ENCODE measurements at regions not wholly inside any gene's neighbourhood (a gene's known extent, or its start where the extent isn't known, plus 50 kb on each side); places are given as distances from the start of the nearest gene placed in this dataset.
"Not testable (repeated sequence)": the region's sequence is repeated elsewhere in the genome, so short reads cannot be mapped to it uniquely, and the experiment has no call there.

DNA sequence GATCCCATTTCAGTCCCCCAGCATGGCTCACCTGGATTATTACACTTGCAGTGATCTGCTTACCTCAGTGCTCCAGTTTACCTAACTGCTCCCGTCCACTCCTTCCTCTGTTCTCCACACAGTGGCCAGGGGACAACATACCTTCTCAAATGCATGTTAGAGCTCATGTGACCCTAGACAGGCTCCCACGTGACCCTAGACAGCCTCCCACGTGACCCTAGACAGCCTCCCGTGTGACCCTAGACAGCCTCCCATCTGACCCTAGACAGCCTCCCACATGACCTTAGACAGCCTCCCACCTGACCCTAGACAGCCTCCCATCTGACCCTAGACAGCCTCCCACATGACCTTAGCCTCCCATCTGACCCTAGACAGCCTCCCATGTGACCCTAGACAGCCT lies 226.0 kb upstream of the TMEM132C start:
- Histone ChIP-seq H3K27me3 (ENCODE audit: control insufficient read depth in 2 of 2, insufficient read depth in 2 of 2, low read length in 2 of 2) (no peaks in the 10 kb centered on the region), H3K79me2 (ENCODE audit: control insufficient read depth, insufficient read depth, low read length) (no peaks in the 10 kb centered on the region), H3K9me1 (replicated peaks; ENCODE audit: control insufficient read depth, extremely low read depth, insufficient read depth, low read length) (no peaks in the 10 kb centered on the region), H2AFZ (ENCODE audit: low read depth, low read length) (no peak overlapping the region), H3K36me3 (ENCODE audit: control insufficient read depth in 2 of 2, extremely low read depth in 1 of 2, insufficient read depth in 2 of 2, low read length in 2 of 2) (no peaks in the 10 kb centered on the region), H3K27ac (ENCODE audit: insufficient read depth, low read depth, low read length) (no peak overlapping the region), H3K4me1 (ENCODE audit: control insufficient read depth, extremely low read depth, insufficient read depth, low read length) (no peaks in the 10 kb centered on the region), H3K4me3 (replicated peaks in 1 of 3; ENCODE audit: insufficient read depth in 1 of 3, low read depth in 1 of 3, low read length in 3 of 3) (no peak overlapping the region), H3K9ac (replicated peaks; ENCODE audit: extremely low read depth, insufficient read depth, low read length) (no peak overlapping the region), H3K4me2 (ENCODE audit: insufficient read depth, low read length) (no peak overlapping the region), H3K9me3 (replicated peaks; ENCODE audit: control insufficient read depth, insufficient read depth, low read length) (peaks cover 14% of the 10 kb centered on the region), H4K20me1 (replicated peaks; ENCODE audit: control insufficient read depth, extremely low read depth, insufficient read depth, low read length) (no peaks in the 10 kb centered on the region)
- CTCF ChIA-PET, result no interaction called here
- TF ChIP-seq JUN (IDR thresholded peaks at IDR 0.05; ENCODE audit: borderline replicate concordance, insufficient read depth, insufficient read length, low read depth) (no peak), POLR2AphosphoS5 (IDR thresholded peaks at IDR 0.05; ENCODE audit: insufficient read depth, low read depth, low read length) (no peak), MYC (IDR thresholded peaks at IDR 0.05; ENCODE audit: low read depth, low read length) (no peak), GATA2 (IDR thresholded peaks at IDR 0.05; ENCODE audit: insufficient read depth, insufficient read length, low read depth, low read length) (no peak), FOS (IDR thresholded peaks at IDR 0.05; ENCODE audit: borderline replicate concordance, insufficient read depth, low read length) (no peak), POLR2A (IDR thresholded peaks at IDR 0.05; ENCODE audit: low read depth, low read length) (no peak), EZH2 (IDR thresholded peaks at IDR 0.05; ENCODE audit: borderline replicate concordance, low read depth, low read length, severe bottlenecking) (no peak)
- TF ChIP-seq, protein P1, sequence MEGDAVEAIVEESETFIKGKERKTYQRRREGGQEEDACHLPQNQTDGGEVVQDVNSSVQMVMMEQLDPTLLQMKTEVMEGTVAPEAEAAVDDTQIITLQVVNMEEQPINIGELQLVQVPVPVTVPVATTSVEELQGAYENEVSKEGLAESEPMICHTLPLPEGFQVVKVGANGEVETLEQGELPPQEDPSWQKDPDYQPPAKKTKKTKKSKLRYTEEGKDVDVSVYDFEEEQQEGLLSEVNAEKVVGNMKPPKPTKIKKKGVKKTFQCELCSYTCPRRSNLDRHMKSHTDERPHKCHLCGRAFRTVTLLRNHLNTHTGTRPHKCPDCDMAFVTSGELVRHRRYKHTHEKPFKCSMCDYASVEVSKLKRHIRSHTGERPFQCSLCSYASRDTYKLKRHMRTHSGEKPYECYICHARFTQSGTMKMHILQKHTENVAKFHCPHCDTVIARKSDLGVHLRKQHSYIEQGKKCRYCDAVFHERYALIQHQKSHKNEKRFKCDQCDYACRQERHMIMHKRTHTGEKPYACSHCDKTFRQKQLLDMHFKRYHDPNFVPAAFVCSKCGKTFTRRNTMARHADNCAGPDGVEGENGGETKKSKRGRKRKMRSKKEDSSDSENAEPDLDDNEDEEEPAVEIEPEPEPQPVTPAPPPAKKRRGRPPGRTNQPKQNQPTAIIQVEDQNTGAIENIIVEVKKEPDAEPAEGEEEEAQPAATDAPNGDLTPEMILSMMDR (IDR thresholded peaks at IDR 0.05; ENCODE audit: extremely low read depth in 1 of 2, insufficient read depth in 1 of 2, low read depth in 1 of 2, low read length in 2 of 2), result no peak
- TF ChIP-seq, protein P2, sequence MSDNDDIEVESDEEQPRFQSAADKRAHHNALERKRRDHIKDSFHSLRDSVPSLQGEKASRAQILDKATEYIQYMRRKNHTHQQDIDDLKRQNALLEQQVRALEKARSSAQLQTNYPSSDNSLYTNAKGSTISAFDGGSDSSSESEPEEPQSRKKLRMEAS (IDR thresholded peaks at IDR 0.05; ENCODE audit: insufficient read depth, insufficient read length), result no peak
- DNase-seq (ENCODE audit: low read depth, low spot score) (no peak), FAIRE-seq (no peak)
- no TSS peak for BruUV-seq (replicated peaks)
- intact Hi-C loops (cut with micrococcal nuclease) (no loop called here), dilution Hi-C loops (cut with MboI; ENCODE audit: extremely low pct_ligation_motif_present, low sequenced_read_pairs) (no loop called here)
- POLR2A ChIA-PET, result no interaction called here

- H3K36me3 ChIP-seq (ENCODE audit: control insufficient read depth in 2 of 2, extremely low read depth in 1 of 2, insufficient read depth in 2 of 2, low read length in 2 of 2); FAIRE-seq; DNase-seq (ENCODE audit: low read depth, low spot score); H3K9ac ChIP-seq (replicated peaks; ENCODE audit: extremely low read depth, insufficient read depth, low read length); H3K9me1 ChIP-seq (replicated peaks; ENCODE audit: control insufficient read depth, extremely low read depth, insufficient read depth, low read length); H2AFZ ChIP-seq (ENCODE audit: low read depth, low read length); H3K27ac ChIP-seq (ENCODE audit: insufficient read depth, low read depth, low read length); H3K79me2 ChIP-seq (ENCODE audit: control insufficient read depth, insufficient read depth, low read length); H3K4me1 ChIP-seq (ENCODE audit: control insufficient read depth, extremely low read depth, insufficient read depth, low read length); H3K4me3 ChIP-seq (replicated peaks in 1 of 3; ENCODE audit: insufficient read depth in 1 of 3, low read depth in 1 of 3, low read length in 3 of 3); POLR2A ChIA-PET; H4K20me1 ChIP-seq (replicated peaks; ENCODE audit: control insufficient read depth, extremely low read depth, insufficient read depth, low read length); H3K4me2 ChIP-seq (ENCODE audit: insufficient read depth, low read length); intact Hi-C loops (cut with micrococcal nuclease); BruUV-seq (replicated peaks); H3K27me3 ChIP-seq (ENCODE audit: control insufficient read depth in 2 of 2, insufficient read depth in 2 of 2, low read length in 2 of 2); CTCF ChIA-PET; dilution Hi-C loops (cut with MboI; ENCODE audit: extremely low pct_ligation_motif_present, low sequenced_read_pairs): not testable (repeated sequence)
- H3K9me3 ChIP-seq (replicated peaks; ENCODE audit: control insufficient read depth, insufficient read depth, low read length), result peaks cover 14% of the 10 kb centered on the region
Measured at GRCh38 chr12:128042283-128042682, 224.7 kb upstream of the TMEM132C start.

Data from endothelial cell of umbilical vein (primary cell).